H9 (cell line): ENCODE measurements at regions not wholly inside any gene's neighbourhood (a gene's known extent, or its start where the extent isn't known, plus 50 kb on each side); places are given as distances from the start of the nearest gene placed in this dataset.

Experiments used
- DNase-seq: peaks from one replicate; pipeline ENCODE4 v3.0.0-alpha.2; 2017
- H2AFZ ChIP-seq: one replicate; pipeline ENCODE4 v1.6.1; 2013; ENCODE audit warnings: mild to moderate bottlenecking, low read length, control low read depth, moderate library complexity
- H2AK5ac ChIP-seq: 2 replicates; pipeline ENCODE4 v1.6.1; 2013; ENCODE audit warnings: low read length, control low read depth, mixed read lengths; ENCODE audit not compliant: insufficient read length
- H2BK120ac ChIP-seq: one replicate; pipeline ENCODE4 v1.6.1; 2013; ENCODE audit warnings: low read depth, mild to moderate bottlenecking, low read length, control low read depth, inconsistent platforms; ENCODE audit not compliant: poor library complexity, severe bottlenecking
- H2BK12ac ChIP-seq: 2 replicates; pipeline ENCODE4 v1.6.1; 2013; ENCODE audit warnings: low read length, control low read depth, mixed read lengths, low read depth; ENCODE audit not compliant: insufficient read length
- H2BK15ac ChIP-seq: 2 replicates; pipeline ENCODE4 v1.6.1; 2013; ENCODE audit warnings: low read depth, low read length, control low read depth
- H2BK20ac ChIP-seq: one replicate; pipeline ENCODE4 v1.6.1; 2013; ENCODE audit warnings: low read depth, mild to moderate bottlenecking, low read length, control low read depth, inconsistent platforms; ENCODE audit not compliant: poor library complexity, severe bottlenecking
- H2BK5ac ChIP-seq: 2 replicates; pipeline ENCODE4 v1.6.1; 2013; ENCODE audit warnings: low read length, control low read depth, mixed read lengths; ENCODE audit not compliant: insufficient read length
- H3K14ac ChIP-seq: 2 replicates; pipeline ENCODE4 v1.6.1; 2013; ENCODE audit warnings: low read length, control low read depth; ENCODE audit not compliant: insufficient read depth
- H3K18ac ChIP-seq: 2 replicates; pipeline ENCODE4 v1.6.1; 2013; ENCODE audit warnings: low read depth, mild to moderate bottlenecking, mixed read lengths, low read length, control low read depth; ENCODE audit not compliant: insufficient read length
- H3K23ac ChIP-seq: 2 replicates; pipeline ENCODE4 v1.6.1; 2013; ENCODE audit warnings: low read length, control low read depth, mixed read lengths, low read depth; ENCODE audit not compliant: insufficient read length
- H3K23me2 ChIP-seq: 2 replicates; pipeline ENCODE4 v1.6.1; 2013; ENCODE audit warnings: low read depth, mild to moderate bottlenecking, mixed read lengths, low read length, control low read depth; ENCODE audit not compliant: insufficient read length, poor library complexity, severe bottlenecking
- H3K27ac ChIP-seq: 2 replicates; pipeline ENCODE4 v1.5.1; 2013; ENCODE audit warnings: low read length, control low read depth, mixed read lengths, low read depth; ENCODE audit not compliant: insufficient read length
- H3K27me3 ChIP-seq: 2 replicates; pipeline ENCODE4 v1.6.1; 2013; ENCODE audit warnings: low read length, control low read depth, inconsistent platforms; ENCODE audit not compliant: insufficient read depth
- H3K4ac ChIP-seq: 2 replicates; pipeline ENCODE4 v1.6.1; 2013; ENCODE audit warnings: low read depth, mild to moderate bottlenecking, control low read depth, inconsistent platforms, low read length, moderate library complexity
- H3K4me1 ChIP-seq: 2 replicates; pipeline ENCODE4 v1.6.1; 2013; ENCODE audit warnings: low read length, control low read depth, inconsistent platforms; ENCODE audit not compliant: insufficient read depth
- H3K4me2 ChIP-seq: 2 replicates; pipeline ENCODE4 v1.6.1; 2013; ENCODE audit warnings: low read length, control low read depth, mixed read lengths; ENCODE audit not compliant: insufficient read length, insufficient read depth
- H3K56ac ChIP-seq: 2 replicates; pipeline ENCODE4 v1.6.1; 2013; ENCODE audit warnings: low read depth, mild to moderate bottlenecking, mixed read lengths, low read length, control low read depth; ENCODE audit not compliant: insufficient read length
- H3K79me1 ChIP-seq: 2 replicates; pipeline ENCODE4 v1.6.1; 2013; ENCODE audit warnings: low read depth, mild to moderate bottlenecking, moderate library complexity, low read length, control low read depth, inconsistent platforms; ENCODE audit not compliant: insufficient read depth, poor library complexity, severe bottlenecking
- H3K79me2 ChIP-seq: 2 replicates; pipeline ENCODE4 v1.6.1; 2013; ENCODE audit warnings: low read length, control low read depth, inconsistent platforms; ENCODE audit not compliant: insufficient read depth
- H3K9ac ChIP-seq: 2 replicates; pipeline ENCODE4 v1.6.1; 2013; ENCODE audit warnings: low read length, control low read depth, mixed read lengths; ENCODE audit not compliant: insufficient read length; ENCODE audit errors: extremely low read depth
- H3K9me3 ChIP-seq: one replicate; pipeline ENCODE4 v1.6.1; 2013; ENCODE audit warnings: low read depth, low read length, inconsistent platforms; ENCODE audit not compliant: control insufficient read depth
- H3T11ph ChIP-seq: one replicate; pipeline ENCODE4 v1.6.1; 2013; ENCODE audit warnings: mild to moderate bottlenecking, low read length, control low read depth, inconsistent platforms
- H4K20me1 ChIP-seq: one replicate; pipeline ENCODE4 v1.6.1; 2013; ENCODE audit not compliant: control insufficient read depth, insufficient read length, insufficient read depth
- H4K5ac ChIP-seq: 2 replicates; pipeline ENCODE4 v1.6.1; 2013; ENCODE audit warnings: low read depth, mild to moderate bottlenecking, mixed read lengths, low read length, control low read depth; ENCODE audit not compliant: insufficient read length
- H4K8ac ChIP-seq: replicated peaks from 2 replicates; pipeline ENCODE4 v1.6.1; 2013; ENCODE audit warnings: low read length, control low read depth, mixed read lengths, low read depth; ENCODE audit not compliant: insufficient read length
- H4K91ac ChIP-seq: 2 replicates; pipeline ENCODE4 v1.6.1; 2013; ENCODE audit warnings: low read depth, mild to moderate bottlenecking, moderate library complexity, mixed read lengths, low read length, control low read depth; ENCODE audit not compliant: insufficient read length
- H3K27ac Mint-ChIP-seq, 3 experiments: 2 replicates in 2 of 3; 3 replicates in 1 of 3; pipeline ENCODE4 v1.8.0; 2020 to 2021; ENCODE audit warnings: mixed read lengths in 3 of 3, mild to moderate bottlenecking in 1 of 3, moderate library complexity in 1 of 3
- H3K27me3 Mint-ChIP-seq: 2 replicates; pipeline ENCODE4 v1.8.0; 2021; ENCODE audit warnings: low read depth, mild to moderate bottlenecking, moderate library complexity, mixed read lengths
- H3K36me3 Mint-ChIP-seq, 3 experiments: 2 replicates in 2 of 3; 3 replicates in 1 of 3; pipeline ENCODE4 v1.8.0; 2020 to 2021; ENCODE audit warnings: low read depth in 3 of 3, mixed read lengths in 3 of 3; ENCODE audit not compliant: insufficient read depth in 1 of 3
- H3K4me1 Mint-ChIP-seq, 2 experiments: 2 replicates each; pipeline ENCODE4 v1.8.0; 2020; ENCODE audit warnings: mixed read lengths in 2 of 2
- H3K4me3 Mint-ChIP-seq, 2 experiments: 2 replicates in 1 of 2; 3 replicates in 1 of 2; pipeline ENCODE4 v1.8.0; 2020 to 2021; ENCODE audit warnings: mild to moderate bottlenecking in 2 of 2, mixed read lengths in 2 of 2, moderate library complexity in 1 of 2
- H3K9me3 Mint-ChIP-seq, 2 experiments: 2 replicates in 1 of 2; 3 replicates in 1 of 2; pipeline ENCODE4 v1.8.0; 2020; ENCODE audit warnings: mild to moderate bottlenecking in 2 of 2, mixed read lengths in 2 of 2, moderate library complexity in 1 of 2
- WGBS: extraction: QIAGEN DNeasy Blood & Tissue Kit; methylation state at CpG from one replicate; pipeline ENCODE4 v1.1.7; 2013; ENCODE audit warnings: missing lambda C conversion rate, low lambda C conversion rate, mixed read lengths; ENCODE audit not compliant: insufficient read length; ENCODE audit errors: extremely low coverage; 5-methylcytosine and 5-hydroxymethylcytosine counted together
- TF ChIP-seq, protein P1 (sequence below): fragments of 200-600 bp; sonication (generic); conservative IDR thresholded peaks from 3 replicates; pipeline ENCODE4 v1.8.0; 2021; ENCODE audit warnings: antibody characterized with exemption, mild to moderate bottlenecking

GRCh38 chr2:129756276-129756675 lies 223.2 kb upstream of the RAB6C start:
- Mint-ChIP-seq H3K27me3 (peaks cover 12% of the 10 kb centered on the region), H3K4me3 (no peak overlapping the region), H3K4me1 (peaks cover 31% of the 10 kb centered on the region in 2 experiments), H3K27ac (no peak overlapping the region), H3K9me3 (peaks cover 0 to 2% of the 10 kb centered on the region in 2 experiments; a peak in 2 of 5 replicates), H3K36me3 (peaks cover 0 to 3% (median 0%) of the 10 kb centered on the region in 3 experiments; a peak in 1 of 7 replicates)
- no peak overlapping the region for H3T11ph ChIP-seq
- H3K14ac ChIP-seq = no peak overlapping the region
- H3K79me2 ChIP-seq = no peaks in the 10 kb centered on the region
- H4K20me1 ChIP-seq = no peaks in the 10 kb centered on the region
- H3K4me1 ChIP-seq = peaks cover 1% of the 10 kb centered on the region; the same call in 1 of the 2 replicates
- no peak overlapping the region for H3K56ac ChIP-seq
- no peak overlapping the region for H2BK15ac ChIP-seq
- no peak overlapping the region for H2AK5ac ChIP-seq
- H4K8ac ChIP-seq = no peak overlapping the region
- no peak overlapping the region for H3K23ac ChIP-seq
- H2BK20ac ChIP-seq = no peak overlapping the region
- H3K23me2 ChIP-seq = no peaks in the 10 kb centered on the region
- no peak overlapping the region for H3K4me2 ChIP-seq
- no peaks in the 10 kb centered on the region for H3K79me1 ChIP-seq
- H3K9ac ChIP-seq = no peak overlapping the region
- no peak overlapping the region for H4K5ac ChIP-seq
- H4K91ac ChIP-seq = no peak overlapping the region
- DNase-seq = no peak
- WGBS = no CpG with 5 or more reads among the region's 7 CpGs
- H3K18ac ChIP-seq = no peak overlapping the region
- H2BK12ac ChIP-seq = no peak overlapping the region
- H3K9me3 ChIP-seq = no peaks in the 10 kb centered on the region
- H3K27me3 ChIP-seq = no peaks in the 10 kb centered on the region
- H2BK120ac ChIP-seq = no peak overlapping the region
- TF ChIP-seq, protein P1, sequence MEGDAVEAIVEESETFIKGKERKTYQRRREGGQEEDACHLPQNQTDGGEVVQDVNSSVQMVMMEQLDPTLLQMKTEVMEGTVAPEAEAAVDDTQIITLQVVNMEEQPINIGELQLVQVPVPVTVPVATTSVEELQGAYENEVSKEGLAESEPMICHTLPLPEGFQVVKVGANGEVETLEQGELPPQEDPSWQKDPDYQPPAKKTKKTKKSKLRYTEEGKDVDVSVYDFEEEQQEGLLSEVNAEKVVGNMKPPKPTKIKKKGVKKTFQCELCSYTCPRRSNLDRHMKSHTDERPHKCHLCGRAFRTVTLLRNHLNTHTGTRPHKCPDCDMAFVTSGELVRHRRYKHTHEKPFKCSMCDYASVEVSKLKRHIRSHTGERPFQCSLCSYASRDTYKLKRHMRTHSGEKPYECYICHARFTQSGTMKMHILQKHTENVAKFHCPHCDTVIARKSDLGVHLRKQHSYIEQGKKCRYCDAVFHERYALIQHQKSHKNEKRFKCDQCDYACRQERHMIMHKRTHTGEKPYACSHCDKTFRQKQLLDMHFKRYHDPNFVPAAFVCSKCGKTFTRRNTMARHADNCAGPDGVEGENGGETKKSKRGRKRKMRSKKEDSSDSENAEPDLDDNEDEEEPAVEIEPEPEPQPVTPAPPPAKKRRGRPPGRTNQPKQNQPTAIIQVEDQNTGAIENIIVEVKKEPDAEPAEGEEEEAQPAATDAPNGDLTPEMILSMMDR = no peak
- H2AFZ ChIP-seq = no peak overlapping the region
- no peak overlapping the region for H2BK5ac ChIP-seq
- no peak overlapping the region for H3K27ac ChIP-seq
- no peak overlapping the region for H3K4ac ChIP-seq
